ENCODE measurements at regions not wholly inside any gene's neighbourhood (a gene's known extent, or its start where the extent isn't known, plus 50 kb on each side); places are given as distances from the start of the nearest gene placed in this dataset.

- Histone ChIP-seq H3K4me3 (replicated peaks; ENCODE audit: insufficient read depth, low read length) (no peak overlapping the region), H3K27me3 (ENCODE audit: insufficient read depth, poor library complexity, severe bottlenecking) (no peaks in the 10 kb centered on the region), H3K27ac (replicated peaks) (no peak overlapping the region)
- TF ChIP-seq POLR2AphosphoS5 (IDR thresholded peaks at IDR 0.05; ENCODE audit: low read depth) (no peak), GABPA (IDR thresholded peaks at IDR 0.05; ENCODE audit: low read depth) (no peak), REST (IDR thresholded peaks at IDR 0.05; ENCODE audit: insufficient replicate concordance, low read depth) (no peak), SPI1 (IDR thresholded peaks at IDR 0.05; ENCODE audit: borderline replicate concordance, low read depth) (no peak)
- TF ChIP-seq, protein P1, sequence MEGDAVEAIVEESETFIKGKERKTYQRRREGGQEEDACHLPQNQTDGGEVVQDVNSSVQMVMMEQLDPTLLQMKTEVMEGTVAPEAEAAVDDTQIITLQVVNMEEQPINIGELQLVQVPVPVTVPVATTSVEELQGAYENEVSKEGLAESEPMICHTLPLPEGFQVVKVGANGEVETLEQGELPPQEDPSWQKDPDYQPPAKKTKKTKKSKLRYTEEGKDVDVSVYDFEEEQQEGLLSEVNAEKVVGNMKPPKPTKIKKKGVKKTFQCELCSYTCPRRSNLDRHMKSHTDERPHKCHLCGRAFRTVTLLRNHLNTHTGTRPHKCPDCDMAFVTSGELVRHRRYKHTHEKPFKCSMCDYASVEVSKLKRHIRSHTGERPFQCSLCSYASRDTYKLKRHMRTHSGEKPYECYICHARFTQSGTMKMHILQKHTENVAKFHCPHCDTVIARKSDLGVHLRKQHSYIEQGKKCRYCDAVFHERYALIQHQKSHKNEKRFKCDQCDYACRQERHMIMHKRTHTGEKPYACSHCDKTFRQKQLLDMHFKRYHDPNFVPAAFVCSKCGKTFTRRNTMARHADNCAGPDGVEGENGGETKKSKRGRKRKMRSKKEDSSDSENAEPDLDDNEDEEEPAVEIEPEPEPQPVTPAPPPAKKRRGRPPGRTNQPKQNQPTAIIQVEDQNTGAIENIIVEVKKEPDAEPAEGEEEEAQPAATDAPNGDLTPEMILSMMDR (IDR thresholded peaks at IDR 0.05; ENCODE audit: insufficient read depth, low read length) = no peak
- DNase-seq (ENCODE audit: low read depth in 1 of 2, low spot score in 1 of 2) = no peak
Observed at GRCh38 chr2:39608263-39608575, 57.5 kb upstream of the TMEM178A start.

GRCh38 chr2:39608686-39609441 is 56.9 kb upstream of the TMEM178A start:
- no peak overlapping the region; the same call in 1 of the 2 replicates for H3K27ac ChIP-seq (replicated peaks)
- no peak for TF ChIP-seq SPI1 (IDR thresholded peaks at IDR 0.05; ENCODE audit: borderline replicate concordance, low read depth)
- TF ChIP-seq REST (IDR thresholded peaks at IDR 0.05; ENCODE audit: insufficient replicate concordance, low read depth) = no peak
- TF ChIP-seq, protein P1 (IDR thresholded peaks at IDR 0.05; ENCODE audit: insufficient read depth, low read length) = no peak
- TF ChIP-seq POLR2AphosphoS5 (IDR thresholded peaks at IDR 0.05; ENCODE audit: low read depth) = no peak; the same call in 1 of the 2 replicates
- TF ChIP-seq GABPA (IDR thresholded peaks at IDR 0.05; ENCODE audit: low read depth) = no peak
- no peaks in the 10 kb centered on the region for H3K27me3 ChIP-seq (ENCODE audit: insufficient read depth, poor library complexity, severe bottlenecking)
- peak in 1 of 2 experiments; percentile 79 for DNase-seq (ENCODE audit: low read depth in 1 of 2, low spot score in 1 of 2)
- no peak overlapping the region for H3K4me3 ChIP-seq (replicated peaks; ENCODE audit: insufficient read depth, low read length)

DNA sequence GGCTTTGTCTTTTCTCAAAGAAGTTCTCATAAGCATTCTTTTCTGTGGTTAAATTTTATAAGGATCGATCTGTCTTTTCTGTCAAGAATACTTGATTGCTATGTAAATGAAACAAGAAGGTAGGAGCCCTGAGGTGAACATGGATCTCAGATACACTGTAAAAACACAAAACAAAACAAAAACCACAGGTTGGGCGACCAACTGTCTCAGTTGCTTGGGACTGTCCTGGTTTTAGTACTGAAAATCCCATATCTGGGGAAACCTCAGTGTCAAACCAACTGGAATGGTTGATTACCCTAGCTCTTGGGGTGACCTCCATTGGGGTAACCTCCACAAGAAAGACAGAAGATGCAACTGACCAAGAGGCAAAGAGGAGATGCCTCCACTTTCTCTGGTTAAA is 55.8 kb upstream of the TMEM178A start:
- Histone ChIP-seq H3K4me3 (replicated peaks; ENCODE audit: insufficient read depth, low read length) (no peak overlapping the region), H3K27me3 (ENCODE audit: insufficient read depth, poor library complexity, severe bottlenecking) (no peaks in the 10 kb centered on the region), H3K27ac (replicated peaks) (no peak overlapping the region)
- TF ChIP-seq, protein P1 (IDR thresholded peaks at IDR 0.05; ENCODE audit: insufficient read depth, low read length) = no peak
- TF ChIP-seq POLR2AphosphoS5 (IDR thresholded peaks at IDR 0.05; ENCODE audit: low read depth) (no peak), REST (IDR thresholded peaks at IDR 0.05; ENCODE audit: insufficient replicate concordance, low read depth) (peak; percentile 61)
- no peak for DNase-seq (ENCODE audit: low read depth in 1 of 2, low spot score in 1 of 2)
